Aorta (tissue), 5 donors: ENCODE measurements at regions not wholly inside any gene's neighbourhood (a gene's known extent, or its start where the extent isn't known, plus 50 kb on each side); places are given as distances from the start of the nearest gene placed in this dataset.
A peak's percentile ranks its signal among the peaks of the same experiment; 100 is the strongest.

Experiments
- ATAC-seq: fragments of 200-7000 bp; cut with Tn5 transposase; one replicate; pipeline ENCODE4 v1.9.1; 2022; ENCODE audit warnings: moderate library complexity; ENCODE audit not compliant: low FRiP score
- DNase-seq, 2 donors: peaks; one replicate each; pipeline ENCODE4 v3.0.0-alpha.2; 2020
- H3K27ac ChIP-seq, 2 donors: one replicate each; pipeline ENCODE4 v1.5.1; 2013; ENCODE audit warnings: low read length in 2 of 2, mild to moderate bottlenecking in 2 of 2, moderate library complexity in 2 of 2, control low read depth in 1 of 2, inconsistent platforms in 1 of 2, low read depth in 1 of 2
- H3K27me3 ChIP-seq, 2 donors: one replicate each; pipeline ENCODE4 v1.6.1; 2013; ENCODE audit warnings: control low read depth in 1 of 2, low read length in 1 of 2, mild to moderate bottlenecking in 1 of 2, moderate library complexity in 1 of 2; ENCODE audit not compliant: insufficient read depth in 2 of 2, control insufficient read depth in 1 of 2
- H3K36me3 ChIP-seq, 2 donors: one replicate each; pipeline ENCODE4 v1.6.1; 2013; ENCODE audit warnings: control low read depth in 1 of 2, low read length in 1 of 2, mild to moderate bottlenecking in 1 of 2; ENCODE audit not compliant: insufficient read depth in 2 of 2, control insufficient read depth in 1 of 2
- H3K4me1 ChIP-seq, 2 donors: one replicate each; pipeline ENCODE4 v1.6.1; 2013; ENCODE audit warnings: low read length in 2 of 2, control low read depth in 1 of 2, mild to moderate bottlenecking in 1 of 2, moderate library complexity in 1 of 2; ENCODE audit not compliant: insufficient read depth in 2 of 2, control insufficient read depth in 1 of 2
- H3K4me3 ChIP-seq, 2 donors: one replicate each; pipeline ENCODE4 v1.5.1; 2013; ENCODE audit warnings: low read length in 2 of 2, control low read depth in 1 of 2, mild to moderate bottlenecking in 1 of 2
- H3K9me3 ChIP-seq: one replicate; pipeline ENCODE4 v1.6.1; 2013; ENCODE audit warnings: mild to moderate bottlenecking, low read length; ENCODE audit not compliant: control insufficient read depth
- WGBS, 2 donors: extraction: QIAGEN DNeasy Blood & Tissue Kit; methylation state at CpG; one replicate each; pipeline ENCODE4 v1.1.7; 2013; 5-methylcytosine and 5-hydroxymethylcytosine counted together
- intact Hi-C, 2 donors: fragments of 100-400 bp; cut with DNase I; formaldehyde crosslinking; loops; one replicate each; pipeline versions ENCODE4 v1.14.2 to v1.15.0; 2022
- donor health status: healthy with polysubstance abuse.
- donor health status: Bipolar disorder and iron deficiency.
- donor health status: DM: no; HTN: no; CAD: no.
- donor health status: DM: no; HTN: no; CAD: no.
- donor health status: DM: yes; HTN: yes; CAD: no.

DNA sequence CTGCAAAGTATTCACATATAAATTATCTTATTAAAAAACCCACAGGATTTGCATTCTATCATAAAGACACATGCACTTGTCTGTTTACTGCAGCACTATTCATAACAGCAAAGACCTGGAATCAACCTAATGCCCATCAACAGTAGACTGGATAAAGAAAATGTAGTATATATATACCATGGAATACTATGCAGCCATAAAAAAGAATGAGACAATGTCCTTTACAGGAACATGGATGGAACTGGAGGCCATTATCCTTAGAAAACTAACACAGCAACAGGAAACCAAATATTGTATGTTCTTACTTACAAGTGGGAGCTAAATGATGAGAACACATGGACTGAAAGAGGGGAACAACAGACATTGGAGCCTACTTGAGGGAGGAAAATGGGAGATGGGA is 97.0 kb downstream of the FAM217A start:
- H3K27me3 ChIP-seq, result no peaks in the 10 kb centered on the region
- H3K4me1 ChIP-seq, result no peaks in the 10 kb centered on the region
- no peaks in the 10 kb centered on the region for H3K9me3 ChIP-seq
- intact Hi-C loops, result no loop called here
- no peaks in the 10 kb centered on the region for H3K36me3 ChIP-seq
- no peak overlapping the region for H3K27ac ChIP-seq
- H3K4me3 ChIP-seq, result no peak overlapping the region
- no peak for DNase-seq
- no peak for ATAC-seq

- Histone ChIP-seq H3K9me3 (no peaks in the 10 kb centered on the region), H3K4me3 (no peak overlapping the region), H3K36me3 (peaks cover 0 to 2% of the 10 kb centered on the region in 2 donors), H3K4me1 (peaks cover 0 to 1% of the 10 kb centered on the region in 2 donors), H3K27me3 (no peaks in the 10 kb centered on the region), H3K27ac (no peak overlapping the region)
- intact Hi-C loops, result no loop called here
- ATAC-seq (no peak), DNase-seq (no peak)
- 86 to 90% methylated on average over 2 of the region's 2 CpGs for WGBS, 2 donors
Observed at GRCh38 chr6:3983778-3984177, 95.2 kb downstream of the FAM217A start.

- intact Hi-C loops, result no loop called here
- Histone ChIP-seq H3K36me3 (peaks cover 0 to 2% of the 10 kb centered on the region in 2 donors), H3K4me1 (peaks cover 0 to 1% of the 10 kb centered on the region in 2 donors), H3K27me3 (no peaks in the 10 kb centered on the region), H3K9me3 (no peaks in the 10 kb centered on the region), H3K4me3 (no peak overlapping the region), H3K27ac (no peak overlapping the region)
- 94% methylated on average over 5 of the region's 5 CpGs for WGBS, 2 donors
- no peak for DNase-seq
- ATAC-seq, result no peak
Observed at GRCh38 chr6:3984494-3984893, 94.4 kb downstream of the FAM217A start.

GRCh38 chr6:3986241-3986640 is 92.7 kb downstream of the FAM217A start:
- no peak for ATAC-seq
- Histone ChIP-seq H3K27me3 (no peaks in the 10 kb centered on the region), H3K9me3 (no peaks in the 10 kb centered on the region), H3K4me3 (no peak overlapping the region), H3K27ac (no peak overlapping the region), H3K4me1 (peaks cover 0 to 1% of the 10 kb centered on the region in 2 donors), H3K36me3 (peaks cover 0 to 2% of the 10 kb centered on the region in 2 donors)
- intact Hi-C loops, result loop anchor here in 1 of 2 donors (5.0 kb wide), 1 partner anchor 49 kb away; no protein-coding TSS in a partner anchor
- no peak for DNase-seq
- 91 to 97% methylated on average over 2 to 3 of the region's 3 CpGs for WGBS, 2 donors

- no peaks in the 10 kb centered on the region for H3K9me3 ChIP-seq
- intact Hi-C loops, result loop anchor here in 1 of 2 donors (5.0 kb wide), 1 partner anchor 50 kb away; no protein-coding TSS in a partner anchor
- 40 to 54% methylated on average over 3 of the region's 3 CpGs for WGBS, 2 donors
- H3K4me3 ChIP-seq, result no peak overlapping the region
- no peaks in the 10 kb centered on the region for H3K27me3 ChIP-seq
- peaks cover 0 to 1% of the 10 kb centered on the region in 2 donors for H3K4me1 ChIP-seq
- peaks cover 0 to 2% of the 10 kb centered on the region in 2 donors for H3K36me3 ChIP-seq
- DNase-seq (no peak), ATAC-seq (no peak)
- H3K27ac ChIP-seq, result no peak overlapping the region
Observed at GRCh38 chr6:3987053-3987452, 91.9 kb downstream of the FAM217A start.

DNA sequence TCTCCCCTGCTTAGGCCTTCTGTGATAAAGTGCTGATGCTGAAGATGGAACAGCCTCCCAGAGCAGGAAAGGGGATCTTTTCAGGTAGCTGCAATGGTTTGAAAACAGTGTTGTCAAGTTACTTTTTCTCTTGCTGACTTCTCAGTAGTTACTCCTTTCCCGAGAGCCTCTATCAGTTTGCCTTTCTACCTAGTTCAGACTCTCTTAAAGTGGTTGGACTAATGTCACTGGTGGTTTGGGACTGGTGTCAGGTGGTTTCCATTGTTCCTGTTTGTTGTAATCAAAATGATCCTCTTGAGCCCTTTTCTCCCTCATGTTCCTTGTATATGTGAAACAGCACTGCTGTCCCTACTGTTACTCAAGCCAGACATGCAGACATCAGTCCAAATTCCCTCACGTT is 91.4 kb downstream of the FAM217A start:
- intact Hi-C loops, result loop anchor here in 1 of 2 donors (5.0 kb wide), 1 partner anchor 50 kb away; no protein-coding TSS in a partner anchor

DNA sequence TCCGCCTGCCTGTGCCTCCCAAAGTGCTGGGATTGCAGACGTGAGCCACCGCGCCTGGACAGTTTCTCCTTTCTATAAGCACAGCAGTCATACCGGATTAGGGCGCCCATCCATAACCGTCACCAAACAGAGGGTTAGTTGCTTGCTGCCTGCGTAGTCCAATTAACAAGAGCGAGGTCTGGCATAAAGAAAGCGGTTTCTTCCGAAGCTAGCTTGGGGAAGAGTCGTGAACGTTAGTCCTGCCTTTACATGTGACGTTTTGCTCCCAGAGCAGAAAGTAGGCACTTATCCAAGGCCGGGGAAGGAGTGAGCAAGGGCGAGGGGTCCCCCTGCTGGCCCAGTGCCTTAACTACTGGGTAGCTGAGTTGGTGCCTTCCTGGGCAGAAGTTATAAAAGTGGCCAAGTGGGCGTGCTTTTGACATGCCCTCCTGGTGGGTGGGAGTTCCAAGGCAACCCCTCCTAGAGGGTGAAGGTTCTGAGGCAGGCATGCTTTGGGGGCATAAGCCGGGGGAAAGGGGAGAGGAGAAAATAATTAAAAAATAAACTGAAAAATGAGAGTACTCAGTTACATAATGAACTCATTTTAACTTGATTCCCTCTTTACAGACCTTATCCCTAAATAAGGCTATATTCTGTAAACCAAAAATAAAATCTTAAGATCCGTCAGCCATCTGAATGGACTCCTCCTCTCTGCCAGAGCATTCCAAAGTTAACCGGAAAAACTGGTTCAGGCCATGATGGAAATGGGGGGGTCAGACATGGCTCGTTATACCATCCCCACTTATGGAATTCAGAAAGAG is 88.0 kb downstream of the FAM217A start:
- Histone ChIP-seq H3K27me3 (no peaks in the 10 kb centered on the region), H3K4me1 (peaks cover 1 to 3% of the 10 kb centered on the region in 2 donors), H3K27ac (peak overlapping the region in 1 of 2 donors; percentile 92), H3K4me3 (peak overlapping the region; percentile 60 to 84), H3K36me3 (peaks cover 0 to 2% of the 10 kb centered on the region in 2 donors), H3K9me3 (no peaks in the 10 kb centered on the region)
- WGBS, 2 donors, result 5 to 6% methylated on average over 21 of the region's 21 CpGs
- intact Hi-C loops, result loop anchor here (2.0 to 10.0 kb wide), 6 partner anchors 142 to 714 kb away; partner anchors contain the start of gene FAM50B (in 2 of the 2)
- ATAC-seq, result peak; percentile 94
- peak; percentile 92 to 95 for DNase-seq

More for the DNA sequence above, 91.4 kb downstream of the FAM217A start:
- H3K4me3 ChIP-seq, result no peak overlapping the region
- ATAC-seq (no peak), DNase-seq (no peak)
- H3K27me3 ChIP-seq, result no peaks in the 10 kb centered on the region
- no peaks in the 10 kb centered on the region for H3K9me3 ChIP-seq
- no peak overlapping the region for H3K27ac ChIP-seq
- peaks cover 0 to 2% of the 10 kb centered on the region in 2 donors for H3K36me3 ChIP-seq
- WGBS, 2 donors, result 87 to 89% methylated on average over 2 of the region's 2 CpGs
- peaks cover 0 to 1% of the 10 kb centered on the region in 2 donors for H3K4me1 ChIP-seq

GRCh38 chr6:3991941-3992340 is 87.0 kb downstream of the FAM217A start:
- intact Hi-C loops, result loop anchor here (2.0 to 10.0 kb wide), 6 partner anchors 143 to 715 kb away; partner anchors contain the start of gene FAM50B (in 2 of the 2)
- 80% methylated on average over 4 of the region's 4 CpGs for WGBS, 2 donors
- Histone ChIP-seq H3K36me3 (peaks cover 0 to 2% of the 10 kb centered on the region in 2 donors), H3K9me3 (no peaks in the 10 kb centered on the region), H3K27me3 (no peaks in the 10 kb centered on the region), H3K27ac (no peak overlapping the region), H3K4me1 (peaks cover 1 to 3% of the 10 kb centered on the region in 2 donors), H3K4me3 (no peak overlapping the region)
- no peak for DNase-seq
- no peak for ATAC-seq
